Loucy (cell line): ENCODE measurements at regions not wholly inside any gene's neighbourhood (a gene's known extent, or its start where the extent isn't known, plus 50 kb on each side); places are given as distances from the start of the nearest gene placed in this dataset.

Experiments
- H2AFZ ChIP-seq: fragments of 200-600 bp; sonication (generic); 2 replicates; pipeline ENCODE4 v1.6.0; 2016; ENCODE audit warnings: antibody characterized with exemption, mild to moderate bottlenecking, low read length, moderate library complexity
- H3F3A ChIP-seq: fragments of 200-600 bp; 2 replicates; pipeline ENCODE4 v1.6.0; 2016; ENCODE audit warnings: antibody characterized with exemption, low read depth, mild to moderate bottlenecking
- H3K27me3 ChIP-seq: fragments of 200-600 bp; sonication (generic); 2 replicates; pipeline ENCODE4 v1.6.1; 2014; ENCODE audit warnings: low read length, mild to moderate bottlenecking; ENCODE audit not compliant: insufficient read depth, poor library complexity, severe bottlenecking
- H3K36me3 ChIP-seq: fragments of 200-600 bp; sonication (generic); 2 replicates; pipeline ENCODE4 v1.6.1; 2016; ENCODE audit warnings: low read length; ENCODE audit not compliant: insufficient read depth
- H3K4me1 ChIP-seq: fragments of 200-600 bp; sonication (generic); 2 replicates; pipeline ENCODE4 v1.5.1; 2014; ENCODE audit warnings: low read length, mild to moderate bottlenecking; ENCODE audit not compliant: insufficient read depth, poor library complexity, severe bottlenecking
- H3K4me2 ChIP-seq: fragments of 200-600 bp; sonication (generic); 2 replicates; pipeline ENCODE4 v1.6.0; 2014; ENCODE audit warnings: antibody characterized with exemption, low read length, low read depth, mild to moderate bottlenecking; ENCODE audit not compliant: poor library complexity, severe bottlenecking
- H3K4me3 ChIP-seq: fragments of 200-600 bp; sonication (generic); 2 replicates; pipeline ENCODE4 v1.5.1; 2014; ENCODE audit warnings: low read length, mild to moderate bottlenecking, mixed read lengths; ENCODE audit not compliant: poor library complexity, severe bottlenecking
- H3K79me2 ChIP-seq: fragments of 200-600 bp; sonication (generic); 2 replicates; pipeline ENCODE4 v1.6.1; 2014; ENCODE audit warnings: low read length; ENCODE audit not compliant: insufficient read depth
- H3K9ac ChIP-seq: fragments of 200-600 bp; sonication (generic); 2 replicates; pipeline ENCODE4 v1.6.0; 2014; ENCODE audit warnings: mild to moderate bottlenecking, low read depth, low read length, moderate library complexity; ENCODE audit not compliant: poor library complexity, severe bottlenecking
- H3K9me2 ChIP-seq: fragments of 200-600 bp; sonication (generic); replicated peaks from 2 replicates; pipeline ENCODE4 v1.6.1; 2016; ENCODE audit warnings: low read depth, low read length, mixed read lengths
- H3K9me3 ChIP-seq: fragments of 200-600 bp; sonication (generic); 2 replicates; pipeline ENCODE4 v1.6.1; 2014; ENCODE audit warnings: mild to moderate bottlenecking, antibody characterized with exemption, low read length, low read depth; ENCODE audit not compliant: insufficient read depth
- H4K20me1 ChIP-seq: fragments of 200-600 bp; sonication (generic); 2 replicates; pipeline ENCODE4 v1.6.0; 2014; ENCODE audit warnings: antibody characterized with exemption, low read length, mild to moderate bottlenecking; ENCODE audit not compliant: insufficient read depth, poor library complexity, severe bottlenecking
- CTCF ChIP-seq: fragments of 200-600 bp; sonication (generic); conservative IDR thresholded peaks from 2 replicates; pipeline ENCODE4 v1.5.1; 2014; ENCODE audit warnings: mild to moderate bottlenecking, antibody characterized with exemption, low read length
- EZH2phosphoT487 ChIP-seq: fragments of 200-600 bp; IDR thresholded peaks from 2 replicates; pipeline ENCODE4 v1.6.1; 2018; ENCODE audit warnings: antibody characterized with exemption, mild to moderate bottlenecking, moderate library complexity, borderline replicate concordance

DNA sequence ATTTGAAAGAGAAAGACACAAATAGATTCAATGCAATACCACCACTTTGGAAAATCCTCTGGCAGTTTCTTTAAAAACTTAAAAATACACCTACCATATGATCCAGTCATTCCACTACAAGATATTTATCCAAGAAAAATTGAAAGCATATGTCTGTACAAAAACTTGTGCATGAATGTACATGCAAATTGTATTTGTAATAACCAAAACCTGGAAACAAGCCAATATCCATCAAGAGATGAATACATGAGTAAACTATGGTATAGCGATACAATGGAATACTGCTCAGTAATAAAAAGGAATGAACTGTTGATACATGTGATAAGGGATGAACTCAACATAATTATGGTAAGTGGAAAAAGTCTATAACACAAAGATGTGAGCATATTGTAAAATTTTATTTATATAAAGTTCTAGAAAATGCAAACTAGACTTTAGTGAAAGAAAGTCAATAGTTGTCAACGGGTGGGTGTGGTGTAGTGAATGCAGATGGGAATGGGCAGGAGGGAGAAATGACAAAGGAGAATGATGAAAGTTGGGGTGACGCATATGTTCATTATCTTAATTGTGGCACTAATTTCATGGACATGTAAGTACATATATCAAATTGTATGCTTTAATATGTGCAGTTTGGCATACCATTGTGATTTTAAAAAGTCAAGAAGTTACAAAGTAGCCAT lies 347.5 kb downstream of the SAMD5 start:
- no peak for TF ChIP-seq CTCF
- no peak for TF ChIP-seq EZH2phosphoT487

GRCh38 chr6:147856687-147857086 lies 348.2 kb downstream of the SAMD5 start:
- Histone ChIP-seq H3K36me3 (no peaks in the 10 kb centered on the region), H3K9ac (no peak overlapping the region), H3K4me3 (no peak overlapping the region), H3F3A (no peaks in the 10 kb centered on the region), H3K27me3 (no peaks in the 10 kb centered on the region), H3K4me1 (peaks cover 14% of the 10 kb centered on the region), H3K9me2 (no peaks in the 10 kb centered on the region), H3K79me2 (no peaks in the 10 kb centered on the region), H3K9me3 (no peaks in the 10 kb centered on the region), H3K4me2 (no peak overlapping the region), H4K20me1 (no peaks in the 10 kb centered on the region), H2AFZ (no peak overlapping the region)
- TF ChIP-seq CTCF = no peak
- TF ChIP-seq EZH2phosphoT487 = no peak

More for the DNA sequence above, 347.5 kb downstream of the SAMD5 start:
- Histone ChIP-seq H3F3A (no peaks in the 10 kb centered on the region), H4K20me1 (no peaks in the 10 kb centered on the region), H3K4me2 (no peak overlapping the region), H3K36me3 (no peaks in the 10 kb centered on the region), H3K9me2 (no peaks in the 10 kb centered on the region), H3K27me3 (no peaks in the 10 kb centered on the region), H3K9ac (no peak overlapping the region), H3K4me3 (no peak overlapping the region), H3K4me1 (peaks cover 14% of the 10 kb centered on the region), H3K79me2 (no peaks in the 10 kb centered on the region), H3K9me3 (no peaks in the 10 kb centered on the region), H2AFZ (no peak overlapping the region)

- Histone ChIP-seq H3K9me2 (no peaks in the 10 kb centered on the region), H4K20me1 (no peaks in the 10 kb centered on the region), H3K4me3 (no peak overlapping the region), H3F3A (no peaks in the 10 kb centered on the region), H3K27me3 (no peaks in the 10 kb centered on the region), H3K4me2 (no peak overlapping the region), H3K79me2 (no peaks in the 10 kb centered on the region), H2AFZ (no peak overlapping the region), H3K4me1 (peaks cover 9% of the 10 kb centered on the region), H3K36me3 (no peaks in the 10 kb centered on the region), H3K9me3 (no peaks in the 10 kb centered on the region), H3K9ac (no peak overlapping the region)
- TF ChIP-seq CTCF (no peak), EZH2phosphoT487 (no peak)
Measured at GRCh38 chr6:147858421-147858820, 349.9 kb downstream of the SAMD5 start.
